GM23338 (cell line): ENCODE measurements at regions not wholly inside any gene's neighbourhood (a gene's known extent, or its start where the extent isn't known, plus 50 kb on each side); places are given as distances from the start of the nearest gene placed in this dataset.

Source experiments
- CREB1 ChIP-seq: fragments of 250-450 bp; sonication (Bioruptor Pico); IDR thresholded peaks from 2 replicates; pipeline ENCODE4 v1.5.0; 2020; ENCODE audit warnings: low read depth, mild to moderate bottlenecking, moderate library complexity
- CTCF ChIP-seq, 2 experiments: fragments of 200-600 bp in 1 of 2; sonication (generic) in 1 of 2; conservative IDR thresholded peaks; 2 replicates each; pipeline versions ENCODE4 v1.5.1 to v1.6.1; 2016 to 2017; ENCODE audit warnings: antibody characterized with exemption in 2 of 2, low read depth in 2 of 2, mild to moderate bottlenecking in 2 of 2, moderate library complexity in 1 of 2
- EZH2phosphoT487 ChIP-seq: fragments of 200-600 bp; sonication (generic); IDR thresholded peaks from one replicate; pipeline ENCODE4 v1.8.1; 2018; ENCODE audit warnings: antibody characterized with exemption; ENCODE audit not compliant: unreplicated experiment
- STAT1 ChIP-seq: IDR thresholded peaks from one replicate; pipeline ENCODE4 v1.6.1; 2016; ENCODE audit warnings: antibody characterized with exemption; ENCODE audit not compliant: unreplicated experiment

- TF ChIP-seq STAT1 (no peak), EZH2phosphoT487 (no peak), CREB1 (CRISPR knock-in tag) (no peak), CTCF (conservative IDR thresholded peaks at IDR 0.05; ENCODE audit: low read depth in 2 of 2) (no peak)
Measured at GRCh38 chr1:234778221-234779159, 168.5 kb upstream of the IRF2BP2 start.
